ENCODE measurements at regions not wholly inside any gene's neighbourhood (a gene's known extent, or its start where the extent isn't known, plus 50 kb on each side); places are given as distances from the start of the nearest gene placed in this dataset.
"Not testable (repeated sequence)": the region's sequence is repeated elsewhere in the genome, so short reads cannot be mapped to it uniquely, and the experiment has no call there.

DNA sequence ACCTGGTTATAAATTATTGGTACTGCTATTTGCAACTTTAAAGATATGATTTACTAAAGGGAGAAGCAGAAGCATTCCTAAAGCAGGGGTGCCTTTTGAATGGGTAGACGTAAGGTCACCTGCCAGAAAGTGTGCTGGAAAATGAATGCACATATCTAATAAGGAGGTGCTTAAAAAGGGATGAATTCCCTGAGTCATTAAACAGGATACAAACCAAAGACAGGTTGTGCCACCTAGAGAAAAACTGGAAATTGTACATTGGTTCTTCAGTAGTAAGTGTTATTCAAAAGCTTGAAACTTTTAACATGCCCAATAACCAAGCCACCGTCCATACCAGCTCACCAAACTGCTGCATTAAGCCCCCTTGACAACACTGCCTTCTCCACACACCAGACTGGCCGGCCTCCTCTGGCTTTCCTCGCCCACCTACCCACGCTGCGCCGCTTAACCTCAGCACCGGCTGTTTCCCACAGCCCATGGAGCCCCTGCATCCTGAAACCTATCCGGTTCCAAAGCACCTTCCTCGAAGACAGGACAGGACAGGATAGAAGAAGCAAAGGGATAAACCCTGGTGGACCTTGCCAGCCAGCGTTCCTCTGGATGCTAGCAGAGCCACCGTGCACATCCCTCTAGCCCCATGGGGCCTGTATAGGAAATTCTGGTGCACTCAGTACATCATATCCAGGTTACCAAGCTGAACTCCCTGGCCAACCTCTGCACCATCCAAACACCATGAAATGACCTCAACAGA is 201.5 kb upstream of the CAND1 start:
- CTCF ChIA-PET: no interaction called here
- POLR2A ChIA-PET: interaction anchor here (0.5 to 0.6 kb wide), 2 partner anchors 15 to 73 kb away, joined by 3 to 9 read pairs; no protein-coding TSS in a partner anchor

DNA sequence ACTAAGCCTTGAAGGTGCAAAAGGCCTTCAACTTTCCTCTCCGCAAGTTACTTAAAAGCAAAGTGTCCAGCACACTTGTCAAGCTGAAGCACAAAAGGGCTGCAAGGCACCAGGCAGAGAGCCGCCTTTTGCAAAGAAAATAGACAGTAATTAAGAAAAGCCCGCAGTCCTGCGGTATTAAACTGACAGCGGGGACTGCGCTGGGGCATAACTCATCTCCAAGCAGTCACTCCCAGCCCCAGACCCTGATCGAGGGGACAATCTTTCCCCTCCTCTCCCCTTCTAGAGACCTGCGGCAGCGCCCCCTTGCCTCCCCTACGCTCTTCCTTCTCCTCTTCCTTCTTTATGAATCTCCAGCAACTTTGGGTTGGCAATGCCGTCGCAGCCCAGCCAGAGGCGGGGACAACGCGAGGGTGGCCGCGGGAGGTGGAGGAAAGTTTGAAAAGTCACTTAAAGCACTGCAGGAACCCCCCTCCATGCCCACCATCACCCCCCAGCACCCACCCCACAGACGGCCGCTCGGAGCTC is 200.9 kb upstream of the CAND1 start:
- CTCF ChIA-PET: no interaction called here
- POLR2A ChIA-PET: interaction anchor here (0.5 to 0.7 kb wide), 3 partner anchors 15 to 267 kb away, joined by 3 to 9 read pairs (median 4); no protein-coding TSS in a partner anchor

- ChIA-PET CTCF (no interaction called here), POLR2A (interaction anchor here (0.7 kb wide), 1 partner anchor 266 kb away, joined by 4 read pairs; no protein-coding TSS in a partner anchor)
Measured at GRCh38 chr12:67068761-67069450, 200.3 kb upstream of the CAND1 start.

GRCh38 chr12:67069451-67070306 is 199.5 kb upstream of the CAND1 start:
- POLR2A ChIA-PET: interaction anchor here (1.1 kb wide), 1 partner anchor 200 kb away, joined by 3 read pairs; no protein-coding TSS in a partner anchor
- CTCF ChIA-PET: no interaction called here

- CTCF ChIA-PET: no interaction called here
- POLR2A ChIA-PET: interaction anchor here (1.1 kb wide), 1 partner anchor 200 kb away, joined by 3 read pairs; no protein-coding TSS in a partner anchor
Measured at GRCh38 chr12:67070307-67070600, 198.9 kb upstream of the CAND1 start.

DNA sequence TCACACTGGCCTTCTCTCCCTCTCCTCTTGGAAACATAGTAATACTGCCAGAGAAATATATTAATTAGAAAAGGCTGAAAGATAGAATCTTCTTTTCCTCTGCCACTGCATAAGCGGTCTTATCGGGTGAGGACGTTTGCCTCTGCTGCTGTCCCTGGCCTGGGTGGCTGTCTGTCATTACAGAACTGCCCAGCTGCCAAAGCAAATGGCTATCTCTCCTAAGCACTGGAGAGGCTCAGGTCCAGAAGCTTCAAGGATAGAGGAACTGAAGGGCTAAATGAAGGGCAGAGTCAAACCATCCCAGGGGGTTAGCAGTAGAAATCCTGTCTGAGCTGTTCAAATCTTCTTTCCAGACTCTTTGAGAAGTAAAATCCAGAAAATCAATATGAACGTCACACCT is 198.6 kb upstream of the CAND1 start:
- POLR2A ChIA-PET: interaction anchor here (1.1 kb wide), 1 partner anchor 199 kb away, joined by 3 read pairs; no protein-coding TSS in a partner anchor
- CTCF ChIA-PET: no interaction called here

DNA sequence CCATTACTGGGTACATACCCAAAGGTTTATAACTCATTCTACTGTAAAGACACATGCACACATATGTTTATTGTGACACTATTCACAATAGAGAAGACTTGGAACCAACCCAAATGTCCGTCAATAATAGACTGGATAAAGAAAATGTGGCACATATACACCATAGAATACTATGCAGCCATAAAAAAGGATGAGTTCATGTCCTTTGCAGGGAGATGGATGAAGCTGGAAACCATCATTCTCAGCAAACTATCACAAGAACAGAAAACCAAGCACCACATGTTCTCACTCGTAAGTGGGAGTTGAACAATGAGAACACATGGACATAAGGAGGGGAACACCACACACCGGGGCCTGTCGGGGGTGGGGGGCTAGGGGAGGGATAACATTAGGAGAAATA is 196.9 kb upstream of the CAND1 start:
- CTCF ChIA-PET, POLR2A ChIA-PET: not testable (repeated sequence)

- ChIA-PET POLR2A (no interaction called here), CTCF (interaction anchor here (0.6 kb wide), 1 partner anchor 137 kb away, joined by 3 read pairs; no protein-coding TSS in a partner anchor)
Measured at GRCh38 chr12:67073336-67073735, 195.8 kb upstream of the CAND1 start.

GRCh38 chr12:67074072-67074471 is 195.1 kb upstream of the CAND1 start:
- CTCF ChIA-PET: no interaction called here
- POLR2A ChIA-PET: interaction anchor here (0.5 kb wide), 1 partner anchor 24 kb away, joined by 3 read pairs; no protein-coding TSS in a partner anchor

GRCh38 chr12:67077617-67078016 is 191.5 kb upstream of the CAND1 start:
- POLR2A ChIA-PET: no interaction called here
- CTCF ChIA-PET: no interaction called here

DNA sequence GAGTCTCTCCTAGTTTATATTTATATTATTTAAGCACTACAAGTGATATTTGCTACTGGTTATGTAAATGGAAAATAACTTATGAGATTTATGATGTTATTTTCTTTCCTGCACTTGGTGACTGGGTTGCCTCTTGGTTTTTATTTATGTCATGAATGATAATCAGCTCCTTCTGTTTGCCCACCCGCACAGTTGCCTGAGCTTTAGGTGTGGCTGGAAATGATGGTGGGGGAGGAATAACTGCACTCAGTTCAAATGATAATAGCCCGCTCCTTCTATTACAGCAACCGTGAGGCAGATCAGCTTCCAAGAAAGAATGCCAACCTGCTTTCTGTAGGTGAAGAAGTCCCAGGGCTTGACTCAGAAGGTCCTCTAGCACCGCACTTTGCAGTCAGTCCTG is 190.2 kb upstream of the CAND1 start:
- ChIA-PET POLR2A (no interaction called here), CTCF (no interaction called here)

- ChIA-PET POLR2A (no interaction called here), CTCF (no interaction called here)
Measured at GRCh38 chr12:67080637-67081036, 188.5 kb upstream of the CAND1 start.

GRCh38 chr12:67082221-67082620 is 186.9 kb upstream of the CAND1 start:
- CTCF ChIA-PET: interaction anchor here (0.7 kb wide), 2 partner anchors 26 to 1305 kb away, joined by 3 to 4 read pairs; no protein-coding TSS in a partner anchor

DNA sequence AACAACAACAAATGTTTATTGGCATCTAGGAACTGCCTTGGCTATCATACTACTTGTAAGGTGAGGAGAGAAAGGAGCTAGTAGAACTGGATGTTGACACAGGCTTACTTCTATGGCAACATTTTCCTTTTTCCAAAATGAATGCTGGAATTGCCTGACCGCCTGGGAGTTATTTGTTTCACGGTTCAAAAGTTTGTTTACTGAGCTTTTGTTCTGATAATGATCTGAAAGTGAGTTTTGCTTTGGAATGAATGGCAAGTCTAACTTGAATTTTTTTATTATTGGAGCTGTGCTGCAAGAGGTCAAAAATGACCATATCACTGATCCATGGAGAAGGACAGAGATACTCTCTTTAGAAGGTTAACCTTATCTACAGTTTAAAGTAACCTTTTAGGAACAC is 183.5 kb upstream of the CAND1 start:
- POLR2A ChIA-PET: no interaction called here
- CTCF ChIA-PET: no interaction called here

More at GRCh38 chr12:67082221-67082620, 186.9 kb upstream of the CAND1 start:
- POLR2A ChIA-PET: no interaction called here

DNA sequence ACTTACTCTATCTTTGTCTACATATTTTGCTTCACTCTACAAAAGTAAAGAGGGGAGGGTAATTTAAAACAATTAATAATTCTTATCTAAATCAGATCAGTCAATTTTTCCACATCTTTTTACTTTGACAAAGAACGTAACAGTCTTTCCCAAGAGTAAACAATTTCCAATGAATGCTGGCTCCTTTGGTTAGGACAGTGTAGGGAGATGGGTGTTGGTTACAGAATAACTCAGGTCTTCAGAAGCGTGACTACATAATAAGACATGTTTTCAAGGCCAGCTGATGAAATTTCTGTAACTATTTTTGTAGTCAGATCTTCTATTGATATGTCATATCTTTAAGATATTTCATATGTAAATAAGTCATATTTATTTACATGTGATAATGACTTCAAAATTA is 183.0 kb upstream of the CAND1 start:
- POLR2A ChIA-PET: no interaction called here
- CTCF ChIA-PET: no interaction called here

GRCh38 chr12:67088401-67089118 is 180.6 kb upstream of the CAND1 start:
- ChIA-PET CTCF (no interaction called here), POLR2A (no interaction called here)

- CTCF ChIA-PET: no interaction called here
- POLR2A ChIA-PET: no interaction called here
Measured at GRCh38 chr12:67091204-67091603, 178.0 kb upstream of the CAND1 start.

DNA sequence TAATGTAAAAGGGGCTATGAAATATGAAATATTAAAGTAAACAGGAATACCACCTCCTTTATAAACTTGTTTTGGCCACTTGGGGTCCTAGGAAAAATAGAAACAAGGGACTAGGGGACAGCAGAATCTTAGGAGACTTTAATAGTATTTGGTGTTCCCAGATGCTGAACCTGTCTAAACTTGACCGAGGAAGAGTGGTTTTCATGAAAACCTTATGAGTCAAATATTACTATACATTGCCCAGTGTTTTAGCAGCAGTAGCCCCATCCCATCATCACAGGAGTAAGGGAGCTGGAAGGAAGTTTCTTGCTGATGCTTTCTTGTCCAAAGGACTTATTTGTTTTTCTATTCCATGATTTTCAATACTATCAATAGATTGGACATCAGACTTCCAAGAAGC is 177.5 kb upstream of the CAND1 start:
- ChIA-PET CTCF (no interaction called here), POLR2A (no interaction called here)

DNA sequence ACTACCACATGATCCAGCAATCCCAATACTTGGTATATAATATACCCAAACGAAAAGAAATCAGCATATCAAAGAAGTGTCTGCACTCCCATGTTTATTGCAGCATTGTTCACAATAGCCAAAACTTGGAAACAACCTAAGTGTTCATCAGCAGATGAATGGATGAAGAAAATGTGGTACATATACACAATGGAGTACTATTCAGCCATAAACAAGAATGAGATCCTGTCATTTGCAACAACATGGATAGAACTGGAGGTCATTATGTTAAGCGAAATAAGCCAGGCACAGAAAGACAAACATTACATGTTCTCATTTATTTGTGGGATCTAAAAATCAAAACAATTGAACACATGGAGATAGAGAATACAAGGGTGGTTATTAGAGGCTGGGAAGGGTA is 176.2 kb upstream of the CAND1 start:
- CTCF ChIA-PET, POLR2A ChIA-PET: not testable (repeated sequence)
